T-helper 1 cell (primary cell): ENCODE measurements at regions not wholly inside any gene's neighbourhood (a gene's known extent, or its start where the extent isn't known, plus 50 kb on each side); places are given as distances from the start of the nearest gene placed in this dataset.

Experiments
- DNase-seq, 5 donors: peaks; one replicate each; pipeline ENCODE4 v3.0.0-alpha.2; 2012 to 2020

GRCh38 chr13:97802213-97802612, 151.3 kb upstream of the IPO5 start:
- no peak for DNase-seq

GRCh38 chr13:97809576-97809975, 143.9 kb upstream of the IPO5 start:
- DNase-seq = no peak

- DNase-seq = no peak
These were observed 143.3 kb upstream of the IPO5 start for GRCh38 chr13:97810152-97810551.

- no peak for DNase-seq
These were observed 131.1 kb upstream of the IPO5 start for GRCh38 chr13:97822377-97822776.

- DNase-seq = no peak
These were observed 127.0 kb upstream of the IPO5 start for GRCh38 chr13:97826421-97827012.

- DNase-seq = no peak
These were observed 119.2 kb upstream of the IPO5 start for GRCh38 chr13:97834250-97834649.

- no peak for DNase-seq
These were observed 110.3 kb upstream of the IPO5 start for GRCh38 chr13:97843189-97843588.

- no peak for DNase-seq
These were observed 109.3 kb upstream of the IPO5 start for GRCh38 chr13:97844151-97844550.

- DNase-seq = no peak
These were observed 104.6 kb upstream of the IPO5 start for GRCh38 chr13:97848886-97849285.

- DNase-seq = no peak
These were observed 104.2 kb upstream of the IPO5 start for GRCh38 chr13:97849305-97849704.

- no peak for DNase-seq
These were observed 102.2 kb upstream of the IPO5 start for GRCh38 chr13:97851269-97851668.

- no peak for DNase-seq
These were observed 101.1 kb upstream of the IPO5 start for GRCh38 chr13:97852181-97852874.

GRCh38 chr13:97853550-97853949, 99.9 kb upstream of the IPO5 start:
- DNase-seq = no peak

- DNase-seq = peak in 1 of 5 donors; percentile 10
These were observed 97.7 kb upstream of the IPO5 start for GRCh38 chr13:97855570-97856303.

- no peak for DNase-seq
These were observed 97.2 kb upstream of the IPO5 start for GRCh38 chr13:97856304-97856675.

GRCh38 chr13:97858161-97858560, 95.3 kb upstream of the IPO5 start:
- no peak for DNase-seq

GRCh38 chr13:97866346-97866745, 87.1 kb upstream of the IPO5 start:
- DNase-seq = no peak

GRCh38 chr13:97866751-97867150, 86.7 kb upstream of the IPO5 start:
- DNase-seq = no peak

- no peak for DNase-seq
These were observed 80.1 kb upstream of the IPO5 start for GRCh38 chr13:97873398-97873797.

- no peak for DNase-seq
These were observed 78.3 kb upstream of the IPO5 start for GRCh38 chr13:97875218-97875617.

GRCh38 chr13:97875911-97876310, 77.6 kb upstream of the IPO5 start:
- DNase-seq = no peak

- DNase-seq = no peak
These were observed 74.8 kb upstream of the IPO5 start for GRCh38 chr13:97878431-97879375.
